Vagina (tissue), 2 donors: ENCODE measurements at regions not wholly inside any gene's neighbourhood (a gene's known extent, or its start where the extent isn't known, plus 50 kb on each side); places are given as distances from the start of the nearest gene placed in this dataset.
"Not testable (repeated sequence)": the region's sequence is repeated elsewhere in the genome, so short reads cannot be mapped to it uniquely, and the experiment has no call there.

Experiments
- CTCF ChIP-seq, 3 experiments: fragments of 450-650 bp in 2 of 3; fragments of 200-600 bp in 1 of 3; sonication (generic) in 1 of 3; IDR thresholded peaks; one replicate each; pipeline ENCODE4 v1.5.1; 2017 to 2019; ENCODE audit warnings: antibody characterized with exemption in 3 of 3, mild to moderate bottlenecking in 2 of 3, moderate library complexity in 2 of 3
- POLR2A ChIP-seq, 2 donors: fragments of 450-650 bp; IDR thresholded peaks; one replicate each; pipeline ENCODE4 v1.6.1; 2017; ENCODE audit warnings: antibody characterized with exemption in 2 of 2, mild to moderate bottlenecking in 2 of 2, moderate library complexity in 2 of 2
- POLR2AphosphoS5 ChIP-seq, 2 donors: sonication (generic); formaldehyde crosslinking; IDR thresholded peaks; one replicate each; pipeline ENCODE4 v1.9.0; 2017; ENCODE audit warnings: antibody characterized with exemption in 2 of 2, mild to moderate bottlenecking in 2 of 2, low read depth in 1 of 2; ENCODE audit not compliant: insufficient read depth in 1 of 2

- TF ChIP-seq POLR2A (IDR thresholded peaks at IDR 0.05); CTCF (IDR thresholded peaks at IDR 0.05); POLR2AphosphoS5 (IDR thresholded peaks at IDR 0.05; ENCODE audit: insufficient read depth in 1 of 2, low read depth in 1 of 2): not testable (repeated sequence)
These were observed 1639.2 kb upstream of the TMEFF2 start for GRCh38 chr2:193833895-193834294.
